D721Med (cell line): ENCODE measurements at regions not wholly inside any gene's neighbourhood (a gene's known extent, or its start where the extent isn't known, plus 50 kb on each side); places are given as distances from the start of the nearest gene placed in this dataset.

Experiments
- DNase-seq: peaks from one replicate; pipeline ENCODE4 v3.0.0; 2011; ENCODE audit warnings: low spot score; ENCODE audit not compliant: insufficient read length
- FAIRE-seq: peaks from 2 replicates; lab custom pipeline; 2011; peaks lifted over from hg19 to GRCh38; lab: Jason Lieb, UNC
- CTCF ChIP-seq: IDR thresholded peaks from 2 replicates; pipeline ENCODE4 v1.5.1; 2012; ENCODE audit warnings: mild to moderate bottlenecking, control low read depth; ENCODE audit not compliant: insufficient read depth; ENCODE audit errors: missing control alignments

- FAIRE-seq (no peak), DNase-seq (no peak)
- no peak for TF ChIP-seq CTCF
These were observed 54.3 kb upstream of the BACH2 start for GRCh38 chr6:90350689-90351554.

- FAIRE-seq (no peak), DNase-seq (no peak)
- TF ChIP-seq CTCF, result no peak
These were observed 50.8 kb upstream of the BACH2 start for GRCh38 chr6:90347411-90347851.

- TF ChIP-seq CTCF, result no peak
- DNase-seq (no peak), FAIRE-seq (no peak)
These were observed 50.1 kb upstream of the BACH2 start for GRCh38 chr6:90346729-90347128.
